GM18505 (cell line): ENCODE measurements at regions not wholly inside any gene's neighbourhood (a gene's known extent, or its start where the extent isn't known, plus 50 kb on each side); places are given as distances from the start of the nearest gene placed in this dataset.

Source experiments
- ATAC-seq: cut with Tn5 transposase; IDR thresholded peaks from one replicate; pipeline ENCODE4 v1.9.1; 2021; ENCODE audit not compliant: unreplicated experiment
- POLR2A ChIP-seq: IDR thresholded peaks from 4 replicates; pipeline ENCODE4 v1.6.1; 2011; ENCODE audit warnings: borderline replicate concordance; ENCODE audit not compliant: insufficient read depth, insufficient read length; ENCODE audit errors: extremely low read depth

- no peak for TF ChIP-seq POLR2A
- ATAC-seq: no peak
These were observed 61.2 kb upstream of the MPHOSPH6 start for GRCh38 chr16:82231008-82231787.

- ATAC-seq: no peak
- TF ChIP-seq POLR2A: no peak
These were observed 60.0 kb upstream of the MPHOSPH6 start for GRCh38 chr16:82229800-82230619.

- TF ChIP-seq POLR2A: no peak
- no peak for ATAC-seq
These were observed 56.3 kb upstream of the MPHOSPH6 start for GRCh38 chr16:82226327-82226726.

DNA sequence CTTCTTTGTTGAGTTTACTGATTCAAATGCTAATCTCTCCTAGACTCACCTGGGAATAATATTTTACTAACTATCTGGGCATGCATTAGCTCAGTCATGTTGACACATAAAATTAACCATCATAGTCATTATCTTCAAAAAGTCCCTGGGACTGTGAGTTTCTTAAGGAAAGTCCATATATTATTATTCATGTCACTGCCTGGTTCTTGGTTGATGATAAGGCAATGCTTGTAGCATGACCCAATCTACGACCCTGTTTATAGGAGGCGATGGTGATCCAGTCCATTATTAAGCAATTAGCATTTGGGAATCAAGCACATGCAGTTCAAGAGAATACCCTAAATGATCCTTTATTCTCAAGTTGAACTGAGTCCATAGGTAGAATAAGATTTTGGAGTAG, 54.8 kb upstream of the MPHOSPH6 start:
- no peak for TF ChIP-seq POLR2A
- ATAC-seq: no peak

DNA sequence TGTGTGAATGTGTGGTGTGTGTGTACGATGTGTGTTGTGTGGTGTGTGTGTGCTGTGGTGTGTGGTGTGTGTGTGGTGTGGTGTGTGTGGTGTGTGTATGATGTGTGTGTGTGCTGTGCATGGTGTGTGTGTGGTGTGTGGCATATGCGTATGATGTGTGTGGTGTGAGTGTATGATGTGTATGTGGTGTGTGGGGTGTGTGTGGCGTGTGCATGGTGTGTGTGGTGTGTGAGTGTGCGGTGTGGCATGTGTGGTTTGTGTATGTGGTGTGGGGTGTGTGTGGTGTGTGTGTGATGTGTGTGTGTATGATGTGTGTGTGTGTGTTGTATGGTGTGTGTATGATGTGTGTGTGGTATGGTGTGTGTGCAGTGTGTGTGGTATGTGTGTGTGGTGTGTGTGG, 50.5 kb upstream of the MPHOSPH6 start:
- ATAC-seq: no peak
- no peak for TF ChIP-seq POLR2A
